Right ventricle myocardium superior (tissue), 1 donor: ENCODE measurements at regions not wholly inside any gene's neighbourhood (a gene's known extent, or its start where the extent isn't known, plus 50 kb on each side); places are given as distances from the start of the nearest gene placed in this dataset.
"Not testable (repeated sequence)": the region's sequence is repeated elsewhere in the genome, so short reads cannot be mapped to it uniquely, and the experiment has no call there.

Source experiments
- ATAC-seq: fragments of 200-7000 bp; cut with Tn5 transposase; one replicate; pipeline ENCODE4 v1.9.1; 2020; ENCODE audit warnings: mild to moderate bottlenecking; ENCODE audit not compliant: poor library complexity
- DNase-seq: peaks from one replicate; pipeline ENCODE4 v3.0.0-alpha.2; 2020
- intact Hi-C: fragments of 100-400 bp; cut with DNase I; formaldehyde crosslinking; loops from one replicate; pipeline ENCODE4 v1.11.2; 2022
- donor health status: DM: no; HTN: yes; CAD: no; lungs with severe emphysema.

DNA sequence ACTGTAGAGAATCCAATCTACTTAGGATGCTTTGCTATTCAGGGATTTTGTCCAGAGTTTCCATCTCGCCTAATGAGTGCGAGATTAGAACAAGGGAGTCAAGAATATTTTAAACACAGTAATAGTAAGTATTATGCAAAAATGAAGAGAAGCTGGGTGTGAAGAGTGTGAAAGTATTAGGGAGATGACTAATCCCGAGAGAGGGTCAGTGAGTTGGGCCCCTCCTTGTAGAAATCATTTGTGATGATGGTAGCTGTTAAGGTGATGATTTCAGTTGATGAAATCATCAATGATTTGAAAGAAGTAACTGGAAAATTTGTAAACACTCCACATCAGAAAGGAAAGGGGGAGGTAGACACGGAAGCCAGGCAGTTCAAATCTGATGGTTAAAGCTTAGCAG is 478.9 kb upstream of the MGAT4C start:
- intact Hi-C loops: no loop called here
- ATAC-seq: no peak
- no peak for DNase-seq

- DNase-seq: no peak
- ATAC-seq: no peak
- intact Hi-C loops: no loop called here
Observed at GRCh38 chr12:86730233-86730632, 474.0 kb upstream of the MGAT4C start.

DNA sequence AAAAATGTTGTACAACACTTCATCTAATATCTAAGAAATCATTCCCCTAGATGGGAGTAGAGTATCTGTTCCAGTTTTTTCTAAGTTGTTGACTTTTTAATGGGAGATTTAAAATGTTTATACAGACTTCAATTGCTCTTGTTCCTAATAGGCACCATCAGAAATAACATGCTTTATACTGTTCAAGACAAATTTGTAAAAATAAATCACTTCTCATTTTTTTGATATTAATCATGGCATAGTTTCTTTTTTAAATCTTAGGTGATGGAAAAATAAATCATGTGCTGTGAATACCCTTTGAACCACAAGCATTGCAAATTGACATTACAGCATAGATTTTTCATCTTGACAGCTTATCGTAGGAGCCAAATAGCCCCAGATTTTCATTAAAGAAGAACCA is 473.5 kb upstream of the MGAT4C start:
- DNase-seq (no peak), ATAC-seq (no peak)
- intact Hi-C loops: no loop called here

DNA sequence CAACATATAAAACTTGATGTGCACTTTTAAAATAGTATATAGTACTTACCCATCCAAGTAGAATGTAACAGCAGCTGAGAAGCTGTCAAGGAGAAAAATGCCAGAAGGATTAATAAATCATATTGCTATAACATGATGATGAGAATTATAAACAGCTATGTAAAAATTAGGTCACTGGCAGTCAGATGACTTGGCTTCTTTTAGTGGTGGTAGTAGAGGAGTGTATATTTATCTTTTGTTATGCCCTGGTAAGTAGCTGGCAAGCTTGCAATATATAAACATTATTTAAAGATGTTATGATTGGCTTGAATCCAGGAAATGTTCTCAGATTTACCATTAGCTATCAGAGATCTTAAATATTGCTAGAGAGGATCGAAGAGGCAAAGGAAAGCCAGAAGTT is 471.0 kb upstream of the MGAT4C start:
- ATAC-seq (no peak), DNase-seq (no peak)
- intact Hi-C loops: no loop called here

GRCh38 chr12:86724716-86725115 is 468.5 kb upstream of the MGAT4C start:
- no peak for DNase-seq
- intact Hi-C loops: no loop called here

GRCh38 chr12:86723326-86723725 is 467.1 kb upstream of the MGAT4C start:
- no peak for ATAC-seq
- no peak for DNase-seq
- intact Hi-C loops: no loop called here

More at GRCh38 chr12:86724716-86725115, 468.5 kb upstream of the MGAT4C start:
- ATAC-seq: no peak

DNA sequence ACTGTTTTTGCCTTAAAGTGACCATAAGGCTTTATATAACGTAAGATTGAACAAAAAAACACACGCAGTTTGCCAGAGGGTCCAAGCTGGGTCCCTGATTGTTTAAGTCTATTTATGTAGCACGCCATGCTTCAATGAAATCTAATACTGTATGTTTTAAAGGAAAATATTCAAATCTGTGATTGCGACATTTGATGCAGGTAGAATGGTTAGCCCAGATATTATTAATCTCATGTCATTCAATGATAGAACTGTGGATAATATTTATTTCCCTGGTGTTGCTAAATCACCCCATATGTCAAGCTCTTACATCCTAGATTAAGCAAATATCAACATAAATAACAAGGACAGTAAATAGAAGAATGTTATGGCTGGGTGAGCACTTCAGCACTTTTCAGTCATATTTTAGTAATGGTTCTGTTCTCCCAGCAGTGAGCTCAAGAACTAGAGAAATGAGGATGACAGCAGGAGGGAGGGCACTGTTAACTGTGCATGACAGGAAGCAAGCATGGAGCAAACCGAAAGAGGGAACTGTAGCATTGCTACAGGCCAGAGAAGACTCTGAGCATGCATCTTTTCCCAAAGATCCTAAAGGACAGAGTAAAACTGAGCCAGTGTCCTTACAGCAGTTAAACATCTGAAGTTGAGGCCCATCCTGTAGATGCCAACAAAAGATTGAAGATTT is 465.7 kb upstream of the MGAT4C start:
- DNase-seq (no peak), ATAC-seq (no peak)
- intact Hi-C loops: no loop called here

DNA sequence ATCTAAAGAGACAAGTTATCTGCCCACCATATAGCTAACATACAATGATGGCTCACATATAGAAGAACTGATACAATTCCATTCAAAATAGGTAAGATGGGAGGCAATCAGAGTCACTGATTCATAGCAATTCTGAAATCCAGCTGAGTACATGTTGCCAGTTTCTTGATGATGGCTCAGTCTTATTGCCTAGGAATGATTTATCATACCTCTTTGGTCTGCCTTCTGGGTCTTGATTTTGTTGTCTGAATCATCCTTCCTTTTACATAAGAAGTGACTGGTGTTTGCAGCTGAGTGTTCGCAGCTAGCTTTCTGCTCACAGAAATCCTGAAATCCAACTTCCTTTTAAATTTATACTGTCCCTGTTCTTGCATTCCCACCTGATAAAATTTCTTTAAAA is 463.2 kb upstream of the MGAT4C start:
- DNase-seq: no peak
- intact Hi-C loops: no loop called here
- ATAC-seq: no peak

- ATAC-seq (no peak), DNase-seq (no peak)
- intact Hi-C loops: no loop called here
Observed at GRCh38 chr12:86713121-86713520, 456.9 kb upstream of the MGAT4C start.

GRCh38 chr12:86712425-86712843 is 456.2 kb upstream of the MGAT4C start:
- no peak for ATAC-seq
- intact Hi-C loops: no loop called here
- no peak for DNase-seq

GRCh38 chr12:86711731-86712130 is 455.5 kb upstream of the MGAT4C start:
- DNase-seq (no peak), ATAC-seq (no peak)
- intact Hi-C loops: no loop called here

DNA sequence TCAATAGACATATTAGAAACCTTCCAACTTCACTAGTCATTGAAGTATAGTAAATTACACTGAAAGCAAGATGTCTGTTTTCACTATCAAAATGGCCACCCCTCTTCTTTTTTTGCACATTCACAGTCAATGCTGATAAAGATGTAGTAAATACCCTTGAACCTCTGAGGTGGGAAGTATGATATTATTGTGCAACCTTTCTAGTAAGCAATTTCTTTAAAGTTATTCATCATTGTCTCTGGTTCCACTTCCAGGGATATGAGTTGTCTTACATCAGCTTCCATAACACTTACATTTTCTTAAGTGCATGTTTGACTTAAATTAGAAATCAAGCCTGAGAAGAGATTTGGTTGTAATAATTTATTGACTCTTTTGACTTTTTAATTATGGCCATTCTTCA is 453.9 kb upstream of the MGAT4C start:
- intact Hi-C loops: no loop called here
- ATAC-seq (no peak), DNase-seq (no peak)

DNA sequence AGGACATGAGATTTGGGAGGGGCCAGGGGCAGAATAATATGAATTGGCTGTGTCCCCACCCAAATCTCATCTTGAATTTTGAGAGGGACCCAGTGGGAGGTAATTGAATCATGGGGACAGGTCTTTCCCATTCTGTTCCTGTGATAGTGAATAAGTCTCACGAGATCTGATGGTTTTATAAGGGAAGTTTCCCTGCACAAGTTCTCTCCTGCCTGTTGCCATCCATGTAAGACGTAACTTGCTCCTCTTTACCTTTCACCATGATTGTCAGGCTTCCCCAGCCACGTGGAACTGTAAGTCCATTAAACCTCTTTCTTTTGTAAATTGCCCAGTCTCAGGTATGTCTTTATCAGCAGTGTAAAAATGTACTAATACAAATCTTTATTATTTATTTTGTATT is 452.8 kb upstream of the MGAT4C start:
- DNase-seq, intact Hi-C loops, ATAC-seq: not testable (repeated sequence)

GRCh38 chr12:86698641-86698980 is 442.4 kb upstream of the MGAT4C start:
- DNase-seq (no peak), ATAC-seq (no peak)
- intact Hi-C loops: no loop called here

DNA sequence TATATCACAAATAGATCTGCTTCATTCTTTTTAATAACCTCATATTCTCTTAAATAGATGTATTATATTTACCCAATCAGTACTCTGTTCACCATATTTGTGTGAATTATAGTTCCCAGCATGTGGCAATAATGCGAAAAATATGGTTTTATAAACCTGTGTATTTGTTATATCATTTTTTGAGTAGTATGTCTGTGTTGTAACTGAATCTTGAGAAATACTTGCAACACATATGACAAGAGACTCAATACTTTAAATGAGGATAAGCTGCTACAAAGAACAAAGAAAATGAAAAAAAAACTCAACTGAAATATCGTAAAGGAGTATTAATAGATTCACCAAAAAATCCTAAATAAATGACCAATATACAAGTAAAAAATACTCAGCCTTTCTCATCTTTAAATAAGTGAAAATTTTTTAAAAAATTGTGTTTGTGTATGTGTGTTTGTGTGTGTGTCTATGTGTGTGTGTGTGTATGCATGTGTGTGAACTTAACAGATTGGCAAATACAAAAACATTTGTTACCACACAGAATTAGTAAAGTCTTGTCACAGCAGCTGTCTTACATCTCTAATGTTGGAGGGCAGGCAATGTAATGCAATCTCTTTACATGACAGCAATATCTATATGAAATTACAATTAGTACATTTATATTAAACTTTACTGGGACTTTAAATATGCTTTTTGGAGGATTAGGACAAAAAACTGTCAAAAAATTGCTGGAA is 441.9 kb upstream of the MGAT4C start:
- DNase-seq (no peak), ATAC-seq (no peak)
- intact Hi-C loops: no loop called here

DNA sequence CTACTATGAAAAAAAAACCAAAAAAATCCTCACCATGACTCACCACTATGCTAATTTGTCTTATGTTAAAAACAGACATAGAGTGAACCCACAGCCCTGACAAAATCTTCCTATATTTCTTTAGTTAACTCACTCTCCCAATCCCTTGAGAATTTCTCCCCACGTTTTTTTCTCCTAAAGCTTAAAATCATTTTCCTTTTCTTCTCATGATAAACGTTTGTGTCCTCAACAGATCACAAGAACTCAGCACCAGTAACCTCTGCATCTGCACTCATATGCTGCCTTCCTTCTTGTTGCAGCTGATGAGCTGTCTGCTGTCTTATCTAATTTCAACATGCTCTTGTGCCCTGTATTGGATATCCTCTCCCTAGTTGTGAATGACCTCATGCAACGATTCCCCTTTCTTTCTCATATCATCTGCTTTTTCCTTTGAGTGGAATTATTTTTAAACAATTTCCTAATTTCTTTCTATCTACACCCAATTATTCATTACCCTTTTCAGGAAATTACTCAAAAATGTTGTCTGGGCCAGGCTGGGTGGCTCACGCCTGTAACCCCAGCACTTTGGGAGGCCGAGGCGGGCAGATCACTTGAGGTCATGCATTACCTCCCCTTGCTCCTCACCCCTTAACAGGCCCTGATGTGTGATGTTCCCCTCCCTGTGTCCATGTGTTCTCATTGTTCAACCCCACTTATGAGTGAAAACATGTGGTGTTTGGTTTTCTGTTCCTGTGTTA is 427.5 kb upstream of the MGAT4C start:
- ATAC-seq (no peak), DNase-seq (no peak)
- intact Hi-C loops: no loop called here

DNA sequence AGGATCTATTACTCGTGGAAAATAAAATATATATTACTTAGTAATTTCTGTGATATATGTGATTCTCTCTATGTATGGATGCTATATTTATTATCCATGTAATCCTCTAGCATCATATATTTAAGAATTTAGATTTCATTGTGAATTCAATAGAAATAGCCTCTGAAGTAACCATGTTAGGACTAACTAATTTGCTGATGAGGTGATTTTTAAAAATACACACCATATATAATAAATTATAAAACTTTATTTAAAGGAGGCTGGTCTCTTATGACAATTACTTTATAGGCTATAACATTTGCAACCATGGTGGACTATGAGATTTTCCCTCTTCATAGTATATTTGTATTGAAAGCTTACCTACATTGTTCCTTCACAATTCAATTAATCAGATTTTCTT is 424.9 kb upstream of the MGAT4C start:
- DNase-seq (no peak), ATAC-seq (no peak)
- intact Hi-C loops: no loop called here

DNA sequence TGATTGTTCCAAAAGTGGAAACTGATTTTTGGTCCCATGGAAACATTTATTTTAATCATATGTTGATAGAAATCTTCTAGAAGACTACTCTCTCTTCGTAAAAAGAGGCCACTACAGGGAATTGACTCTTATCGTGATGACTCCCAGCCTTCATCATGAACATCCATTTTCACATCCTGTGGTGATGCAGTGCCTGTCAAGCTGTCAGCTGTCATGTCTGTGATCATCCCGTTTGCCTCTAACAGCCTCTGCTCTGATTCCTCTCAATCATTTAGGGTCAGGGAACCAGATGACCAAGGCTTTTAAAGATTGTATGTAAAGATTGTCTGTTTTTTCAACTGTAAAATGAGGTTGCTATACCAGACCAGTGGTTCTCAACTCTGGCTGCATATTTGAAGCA is 419.0 kb upstream of the MGAT4C start:
- no peak for ATAC-seq
- intact Hi-C loops: no loop called here

DNA sequence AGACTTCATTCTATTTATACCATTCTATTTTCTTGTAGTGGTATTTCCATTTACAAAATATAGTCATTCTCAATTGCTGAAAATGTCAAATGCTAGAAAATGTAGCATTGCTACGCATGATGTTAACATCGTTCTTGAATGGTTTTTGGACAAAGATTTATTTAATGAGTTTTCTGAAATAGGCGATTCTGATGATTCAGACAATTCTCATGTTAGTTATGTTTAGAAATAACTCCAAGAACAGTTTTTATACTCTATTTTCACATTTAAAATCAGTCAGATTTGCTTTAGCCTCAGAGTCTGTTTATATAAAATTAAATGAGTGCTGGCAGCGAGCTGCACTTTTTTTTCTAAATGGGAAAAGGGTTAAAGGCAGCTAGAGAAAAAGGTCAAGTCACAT is 414.8 kb upstream of the MGAT4C start:
- intact Hi-C loops: no loop called here
- ATAC-seq: no peak
- no peak for DNase-seq

More for the DNA sequence above, 419.0 kb upstream of the MGAT4C start:
- DNase-seq: no peak

GRCh38 chr12:86669010-86669409 is 412.8 kb upstream of the MGAT4C start:
- ATAC-seq: no peak

More at GRCh38 chr12:86669010-86669409, 412.8 kb upstream of the MGAT4C start:
- intact Hi-C loops: no loop called here
- no peak for DNase-seq
